ENCODE measurements at regions not wholly inside any gene's neighbourhood (a gene's known extent, or its start where the extent isn't known, plus 50 kb on each side); places are given as distances from the start of the nearest gene placed in this dataset.

GRCh38 chr19:28153123-28153522, 1059.8 kb downstream of the UQCRFS1 start:
- no peak overlapping the region for H3K27ac ChIP-seq (ENCODE audit: low read depth, low read length)

GRCh38 chr19:28152195-28152594, 1060.8 kb downstream of the UQCRFS1 start:
- Histone ChIP-seq H3K23ac (ENCODE audit: low read length) (no peak overlapping the region), H2AK5ac (ENCODE audit: low read length) (no peak overlapping the region), H3K56ac (ENCODE audit: low read length) (no peak overlapping the region), H3K4me1 (ENCODE audit: control insufficient read depth, low read depth, low read length) (peaks cover 7% of the 10 kb centered on the region), H4K8ac (ENCODE audit: low read depth, low read length) (no peak overlapping the region), H3K27ac (ENCODE audit: low read depth, low read length) (no peak overlapping the region), H2BK15ac (replicated peaks; ENCODE audit: low read depth) (no peak overlapping the region), H3K4me2 (ENCODE audit: low read length) (no peak overlapping the region), H2BK120ac (ENCODE audit: low read depth, low read length) (no peak overlapping the region), H2BK5ac (ENCODE audit: low read length) (no peak overlapping the region), H3K27me3 (ENCODE audit: insufficient read depth, low read length, poor library complexity) (no peaks in the 10 kb centered on the region), H3K4me3 (ENCODE audit: low read length) (no peak overlapping the region), H3K4ac (ENCODE audit: low read depth, low read length) (no peak overlapping the region), H3K9ac (ENCODE audit: low read length) (no peak overlapping the region), H3K79me2 (ENCODE audit: control insufficient read depth, insufficient read depth, low read length) (no peaks in the 10 kb centered on the region), H3K36me3 (ENCODE audit: control insufficient read depth, insufficient read depth, low read length) (no peaks in the 10 kb centered on the region), H3K79me1 (ENCODE audit: low read length) (no peaks in the 10 kb centered on the region), H3K18ac (ENCODE audit: low read length) (no peak overlapping the region), H4K5ac (ENCODE audit: low read length) (no peak overlapping the region)
- WGBS (ENCODE audit: extremely low coverage, insufficient coverage, low lambda C conversion rate): no CpG with 5 or more reads among the region's 5 CpGs
- DNase-seq: no peak

More at GRCh38 chr19:28153123-28153522, 1059.8 kb downstream of the UQCRFS1 start:
- no peak overlapping the region for H2AK5ac ChIP-seq (ENCODE audit: low read length)
- H2BK15ac ChIP-seq (replicated peaks; ENCODE audit: low read depth): peak overlapping the region; percentile 75
- peak overlapping the region; percentile 10 for H3K56ac ChIP-seq (ENCODE audit: low read length)
- peak overlapping the region; percentile 18 for H3K9ac ChIP-seq (ENCODE audit: low read length)
- H3K4me3 ChIP-seq (ENCODE audit: low read length): no peak overlapping the region
- no peaks in the 10 kb centered on the region for H3K79me1 ChIP-seq (ENCODE audit: low read length)
- DNase-seq: no peak
- H2BK5ac ChIP-seq (ENCODE audit: low read length): no peak overlapping the region
- no peaks in the 10 kb centered on the region for H3K79me2 ChIP-seq (ENCODE audit: control insufficient read depth, insufficient read depth, low read length)
- no peaks in the 10 kb centered on the region for H3K36me3 ChIP-seq (ENCODE audit: control insufficient read depth, insufficient read depth, low read length)
- no peak overlapping the region for H4K8ac ChIP-seq (ENCODE audit: low read depth, low read length)
- no peak overlapping the region for H4K5ac ChIP-seq (ENCODE audit: low read length)
- H3K27me3 ChIP-seq (ENCODE audit: insufficient read depth, low read length, poor library complexity): no peaks in the 10 kb centered on the region
- no peak overlapping the region for H3K4me2 ChIP-seq (ENCODE audit: low read length)
- WGBS (ENCODE audit: extremely low coverage, insufficient coverage, low lambda C conversion rate): no CpG with 5 or more reads among the region's 3 CpGs
- H3K4me1 ChIP-seq (ENCODE audit: control insufficient read depth, low read depth, low read length): peaks cover 7% of the 10 kb centered on the region
- H3K18ac ChIP-seq (ENCODE audit: low read length): no peak overlapping the region
- no peak overlapping the region for H2BK120ac ChIP-seq (ENCODE audit: low read depth, low read length)
- no peak overlapping the region for H3K23ac ChIP-seq (ENCODE audit: low read length)
- H3K4ac ChIP-seq (ENCODE audit: low read depth, low read length): no peak overlapping the region

- WGBS (ENCODE audit: extremely low coverage, insufficient coverage, low lambda C conversion rate): no CpG with 5 or more reads among the region's 5 CpGs
- no peaks in the 10 kb centered on the region for H3K79me2 ChIP-seq (ENCODE audit: control insufficient read depth, insufficient read depth, low read length)
- H3K27ac ChIP-seq (ENCODE audit: low read depth, low read length): no peak overlapping the region
- no peak overlapping the region for H2BK15ac ChIP-seq (replicated peaks; ENCODE audit: low read depth)
- H3K36me3 ChIP-seq (ENCODE audit: control insufficient read depth, insufficient read depth, low read length): no peaks in the 10 kb centered on the region
- no peak overlapping the region for H3K4me2 ChIP-seq (ENCODE audit: low read length)
- no peak overlapping the region for H4K5ac ChIP-seq (ENCODE audit: low read length)
- no peak overlapping the region for H3K23ac ChIP-seq (ENCODE audit: low read length)
- H3K4me3 ChIP-seq (ENCODE audit: low read length): no peak overlapping the region
- no peak overlapping the region for H4K8ac ChIP-seq (ENCODE audit: low read depth, low read length)
- H2BK5ac ChIP-seq (ENCODE audit: low read length): no peak overlapping the region
- peaks cover 7% of the 10 kb centered on the region for H3K4me1 ChIP-seq (ENCODE audit: control insufficient read depth, low read depth, low read length)
- no peaks in the 10 kb centered on the region for H3K79me1 ChIP-seq (ENCODE audit: low read length)
- peak overlapping the region; percentile 21 for H3K18ac ChIP-seq (ENCODE audit: low read length)
- H2AK5ac ChIP-seq (ENCODE audit: low read length): no peak overlapping the region
- no peak overlapping the region for H2BK120ac ChIP-seq (ENCODE audit: low read depth, low read length)
- no peak overlapping the region for H3K56ac ChIP-seq (ENCODE audit: low read length)
- peak; percentile 67 for DNase-seq
- no peak overlapping the region for H3K9ac ChIP-seq (ENCODE audit: low read length)
- no peak overlapping the region for H3K4ac ChIP-seq (ENCODE audit: low read depth, low read length)
- no peaks in the 10 kb centered on the region for H3K27me3 ChIP-seq (ENCODE audit: insufficient read depth, low read length, poor library complexity)
Observed at GRCh38 chr19:28150129-28150528, 1062.8 kb downstream of the UQCRFS1 start.

- no peak for DNase-seq
- H3K27me3 ChIP-seq (ENCODE audit: insufficient read depth, low read length, poor library complexity): no peaks in the 10 kb centered on the region
- H3K79me2 ChIP-seq (ENCODE audit: control insufficient read depth, insufficient read depth, low read length): no peaks in the 10 kb centered on the region
- no peak overlapping the region for H3K23ac ChIP-seq (ENCODE audit: low read length)
- H2BK15ac ChIP-seq (replicated peaks; ENCODE audit: low read depth): no peak overlapping the region
- H3K56ac ChIP-seq (ENCODE audit: low read length): no peak overlapping the region
- H3K27ac ChIP-seq (ENCODE audit: low read depth, low read length): no peak overlapping the region
- no peak overlapping the region for H3K18ac ChIP-seq (ENCODE audit: low read length)
- no peak overlapping the region for H4K5ac ChIP-seq (ENCODE audit: low read length)
- H3K4me3 ChIP-seq (ENCODE audit: low read length): no peak overlapping the region
- H2AK5ac ChIP-seq (ENCODE audit: low read length): no peak overlapping the region
- H4K8ac ChIP-seq (ENCODE audit: low read depth, low read length): no peak overlapping the region
- H3K79me1 ChIP-seq (ENCODE audit: low read length): no peaks in the 10 kb centered on the region
- WGBS (ENCODE audit: extremely low coverage, insufficient coverage, low lambda C conversion rate): no CpG with 5 or more reads among the region's 3 CpGs
- no peaks in the 10 kb centered on the region for H3K36me3 ChIP-seq (ENCODE audit: control insufficient read depth, insufficient read depth, low read length)
- no peak overlapping the region for H2BK5ac ChIP-seq (ENCODE audit: low read length)
- H3K4me2 ChIP-seq (ENCODE audit: low read length): no peak overlapping the region
- no peak overlapping the region for H3K4ac ChIP-seq (ENCODE audit: low read depth, low read length)
- no peak overlapping the region for H3K9ac ChIP-seq (ENCODE audit: low read length)
- H2BK120ac ChIP-seq (ENCODE audit: low read depth, low read length): no peak overlapping the region
- H3K4me1 ChIP-seq (ENCODE audit: control insufficient read depth, low read depth, low read length): peaks cover 6% of the 10 kb centered on the region
Observed at GRCh38 chr19:28148554-28148953, 1064.4 kb downstream of the UQCRFS1 start.

GRCh38 chr19:28142258-28142657, 1070.7 kb downstream of the UQCRFS1 start:
- H3K4ac ChIP-seq (ENCODE audit: low read depth, low read length): no peak overlapping the region

GRCh38 chr19:28140201-28140600, 1072.8 kb downstream of the UQCRFS1 start:
- H3K79me2 ChIP-seq (ENCODE audit: control insufficient read depth, insufficient read depth, low read length): no peaks in the 10 kb centered on the region
- H3K27ac ChIP-seq (ENCODE audit: low read depth, low read length): no peak overlapping the region
- WGBS (ENCODE audit: extremely low coverage, insufficient coverage, low lambda C conversion rate): no CpG with 5 or more reads among the region's 4 CpGs
- no peak overlapping the region for H2BK120ac ChIP-seq (ENCODE audit: low read depth, low read length)
- peak; percentile 74 for DNase-seq
- no peak overlapping the region for H4K8ac ChIP-seq (ENCODE audit: low read depth, low read length)
- H3K56ac ChIP-seq (ENCODE audit: low read length): peak overlapping the region; percentile 10
- H3K27me3 ChIP-seq (ENCODE audit: insufficient read depth, low read length, poor library complexity): no peaks in the 10 kb centered on the region
- no peak overlapping the region for H3K4me2 ChIP-seq (ENCODE audit: low read length)
- no peak overlapping the region for H3K4me3 ChIP-seq (ENCODE audit: low read length)
- H2AK5ac ChIP-seq (ENCODE audit: low read length): no peak overlapping the region
- H3K4ac ChIP-seq (ENCODE audit: low read depth, low read length): no peak overlapping the region
- H2BK5ac ChIP-seq (ENCODE audit: low read length): no peak overlapping the region
- H3K9ac ChIP-seq (ENCODE audit: low read length): no peak overlapping the region
- peak overlapping the region; percentile 64 for H3K18ac ChIP-seq (ENCODE audit: low read length)
- H3K4me1 ChIP-seq (ENCODE audit: control insufficient read depth, low read depth, low read length): peaks cover 3% of the 10 kb centered on the region
- H3K36me3 ChIP-seq (ENCODE audit: control insufficient read depth, insufficient read depth, low read length): no peaks in the 10 kb centered on the region
- no peak overlapping the region for H2BK15ac ChIP-seq (replicated peaks; ENCODE audit: low read depth)
- no peak overlapping the region for H3K23ac ChIP-seq (ENCODE audit: low read length)
- no peak overlapping the region for H4K5ac ChIP-seq (ENCODE audit: low read length)
- no peaks in the 10 kb centered on the region for H3K79me1 ChIP-seq (ENCODE audit: low read length)

More at GRCh38 chr19:28142258-28142657, 1070.7 kb downstream of the UQCRFS1 start:
- H3K79me1 ChIP-seq (ENCODE audit: low read length): no peaks in the 10 kb centered on the region
- no peak overlapping the region for H3K4me3 ChIP-seq (ENCODE audit: low read length)
- no peak overlapping the region for H4K8ac ChIP-seq (ENCODE audit: low read depth, low read length)
- H3K4me2 ChIP-seq (ENCODE audit: low read length): no peak overlapping the region
- no peak overlapping the region for H3K23ac ChIP-seq (ENCODE audit: low read length)
- peak overlapping the region; percentile 12 for H2AK5ac ChIP-seq (ENCODE audit: low read length)
- H2BK120ac ChIP-seq (ENCODE audit: low read depth, low read length): no peak overlapping the region
- no peak overlapping the region for H3K27ac ChIP-seq (ENCODE audit: low read depth, low read length)
- H4K5ac ChIP-seq (ENCODE audit: low read length): no peak overlapping the region
- H3K56ac ChIP-seq (ENCODE audit: low read length): no peak overlapping the region
- no peaks in the 10 kb centered on the region for H3K27me3 ChIP-seq (ENCODE audit: insufficient read depth, low read length, poor library complexity)
- no peaks in the 10 kb centered on the region for H3K79me2 ChIP-seq (ENCODE audit: control insufficient read depth, insufficient read depth, low read length)
- WGBS (ENCODE audit: extremely low coverage, insufficient coverage, low lambda C conversion rate): no CpG with 5 or more reads among the region's 1 CpG
- no peak overlapping the region for H2BK5ac ChIP-seq (ENCODE audit: low read length)
- no peaks in the 10 kb centered on the region for H3K36me3 ChIP-seq (ENCODE audit: control insufficient read depth, insufficient read depth, low read length)
- no peak overlapping the region for H3K18ac ChIP-seq (ENCODE audit: low read length)
- no peak overlapping the region for H2BK15ac ChIP-seq (replicated peaks; ENCODE audit: low read depth)
- H3K4me1 ChIP-seq (ENCODE audit: control insufficient read depth, low read depth, low read length): peaks cover 3% of the 10 kb centered on the region
- H3K9ac ChIP-seq (ENCODE audit: low read length): no peak overlapping the region
- no peak for DNase-seq

All from mesendoderm (in vitro differentiated cells).